Sigmoid colon (tissue), 6 donors: ENCODE measurements at regions not wholly inside any gene's neighbourhood (a gene's known extent, or its start where the extent isn't known, plus 50 kb on each side); places are given as distances from the start of the nearest gene placed in this dataset.

Source experiments
- DNase-seq: peaks from one replicate; pipeline ENCODE4 v3.0.0-alpha.2; 2019
- H3K27ac ChIP-seq, 4 donors: fragments of 200-600 bp; sonication (generic); one replicate each; pipeline ENCODE4 v1.5.1; 2016 to 2019; ENCODE audit warnings: mild to moderate bottlenecking in 1 of 4
- H3K27me3 ChIP-seq, 3 donors: fragments of 200-600 bp; sonication (generic); one replicate each; pipeline ENCODE4 v1.5.1; 2019; ENCODE audit warnings: mild to moderate bottlenecking in 1 of 3
- H3K36me3 ChIP-seq, 4 donors: fragments of 200-600 bp; sonication (generic); one replicate each; pipeline ENCODE4 v1.5.1; 2016 to 2019
- H3K4me1 ChIP-seq, 4 donors: fragments of 200-600 bp; sonication (generic); one replicate each; pipeline ENCODE4 v1.5.1; 2017 to 2019
- H3K4me3 ChIP-seq, 4 donors: fragments of 200-600 bp; sonication (generic); one replicate each; pipeline ENCODE4 v1.5.1; 2017 to 2019; ENCODE audit warnings: mild to moderate bottlenecking in 2 of 4, moderate library complexity in 1 of 4
- H3K9me3 ChIP-seq, 4 donors: fragments of 200-600 bp in 3 of 4; sonication (generic) in 3 of 4; one replicate each; pipeline versions ENCODE4 v1.5.1 to v1.6.1; 2013 to 2019
- EP300 ChIP-seq, 4 donors: sonication (generic); formaldehyde crosslinking; IDR thresholded peaks; one replicate each; pipeline ENCODE4 v1.6.1; 2017; ENCODE audit warnings: antibody characterized with exemption in 4 of 4
- POLR2A ChIP-seq, 2 donors: fragments of 450-650 bp; IDR thresholded peaks; one replicate each; pipeline ENCODE4 v1.6.1; 2016; ENCODE audit warnings: antibody characterized with exemption in 2 of 2, mild to moderate bottlenecking in 2 of 2, moderate library complexity in 2 of 2
- POLR2AphosphoS5 ChIP-seq, 4 donors: sonication (generic); formaldehyde crosslinking; IDR thresholded peaks; one replicate each; pipeline ENCODE4 v1.6.1; 2017; ENCODE audit warnings: antibody characterized with exemption in 4 of 4
- WGBS, 2 donors: extraction: QIAGEN DNeasy Blood & Tissue Kit; methylation state at CpG; one replicate each; pipeline ENCODE4 v1.1.7; 2013; 5-methylcytosine and 5-hydroxymethylcytosine counted together
- intact Hi-C: fragments of 100-400 bp; cut with DNase I; formaldehyde crosslinking; loops from one replicate; pipeline ENCODE4 v1.15.1; 2023
- TF ChIP-seq, protein P1 (sequence below), 4 experiments: fragments of 450-650 bp in 3 of 4; fragments of 200-600 bp in 1 of 4; IDR thresholded peaks; one replicate each; pipeline ENCODE4 v1.5.1; 2016 to 2019; ENCODE audit warnings: antibody characterized with exemption in 4 of 4, mild to moderate bottlenecking in 3 of 4, moderate library complexity in 2 of 4
- donor health status: healthy with polysubstance abuse.
- donor health status: healthy.

DNA sequence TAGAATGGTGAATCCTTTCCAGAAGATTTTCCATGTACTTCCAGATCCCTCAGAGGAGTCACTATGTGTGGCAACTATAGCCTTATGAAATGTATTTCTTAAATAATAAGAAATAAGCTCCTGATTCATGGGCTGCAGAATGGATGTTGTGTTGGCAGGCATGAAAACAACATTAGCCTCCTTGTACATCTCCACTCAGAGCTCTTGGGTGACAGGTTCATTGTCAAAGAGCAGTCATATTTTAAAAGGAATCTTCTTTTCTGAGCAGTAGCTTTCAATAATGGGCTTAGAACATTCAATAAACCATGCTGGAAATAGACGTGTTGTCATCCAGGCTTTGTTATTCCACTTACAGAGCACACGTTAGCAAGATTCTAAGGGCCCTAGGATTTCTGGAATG is 96.6 kb downstream of the CDC7 start:
- H3K4me1 ChIP-seq = peaks cover 0 to 39% (median 17%) of the 10 kb centered on the region in 4 donors
- no peak overlapping the region for H3K4me3 ChIP-seq
- no peak for DNase-seq
- H3K9me3 ChIP-seq = no peaks in the 10 kb centered on the region
- no peak overlapping the region for H3K27ac ChIP-seq
- no peak for TF ChIP-seq POLR2AphosphoS5 (IDR thresholded peaks at IDR 0.05)
- TF ChIP-seq POLR2A (IDR thresholded peaks at IDR 0.05) = no peak
- TF ChIP-seq, protein P1, sequence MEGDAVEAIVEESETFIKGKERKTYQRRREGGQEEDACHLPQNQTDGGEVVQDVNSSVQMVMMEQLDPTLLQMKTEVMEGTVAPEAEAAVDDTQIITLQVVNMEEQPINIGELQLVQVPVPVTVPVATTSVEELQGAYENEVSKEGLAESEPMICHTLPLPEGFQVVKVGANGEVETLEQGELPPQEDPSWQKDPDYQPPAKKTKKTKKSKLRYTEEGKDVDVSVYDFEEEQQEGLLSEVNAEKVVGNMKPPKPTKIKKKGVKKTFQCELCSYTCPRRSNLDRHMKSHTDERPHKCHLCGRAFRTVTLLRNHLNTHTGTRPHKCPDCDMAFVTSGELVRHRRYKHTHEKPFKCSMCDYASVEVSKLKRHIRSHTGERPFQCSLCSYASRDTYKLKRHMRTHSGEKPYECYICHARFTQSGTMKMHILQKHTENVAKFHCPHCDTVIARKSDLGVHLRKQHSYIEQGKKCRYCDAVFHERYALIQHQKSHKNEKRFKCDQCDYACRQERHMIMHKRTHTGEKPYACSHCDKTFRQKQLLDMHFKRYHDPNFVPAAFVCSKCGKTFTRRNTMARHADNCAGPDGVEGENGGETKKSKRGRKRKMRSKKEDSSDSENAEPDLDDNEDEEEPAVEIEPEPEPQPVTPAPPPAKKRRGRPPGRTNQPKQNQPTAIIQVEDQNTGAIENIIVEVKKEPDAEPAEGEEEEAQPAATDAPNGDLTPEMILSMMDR (IDR thresholded peaks at IDR 0.05) = no peak
- no peak for TF ChIP-seq EP300 (IDR thresholded peaks at IDR 0.05)
- WGBS, 2 donors = 93 to 94% methylated on average over 2 of the region's 2 CpGs
- intact Hi-C loops = no loop called here
- no peaks in the 10 kb centered on the region for H3K27me3 ChIP-seq
- no peaks in the 10 kb centered on the region for H3K36me3 ChIP-seq

DNA sequence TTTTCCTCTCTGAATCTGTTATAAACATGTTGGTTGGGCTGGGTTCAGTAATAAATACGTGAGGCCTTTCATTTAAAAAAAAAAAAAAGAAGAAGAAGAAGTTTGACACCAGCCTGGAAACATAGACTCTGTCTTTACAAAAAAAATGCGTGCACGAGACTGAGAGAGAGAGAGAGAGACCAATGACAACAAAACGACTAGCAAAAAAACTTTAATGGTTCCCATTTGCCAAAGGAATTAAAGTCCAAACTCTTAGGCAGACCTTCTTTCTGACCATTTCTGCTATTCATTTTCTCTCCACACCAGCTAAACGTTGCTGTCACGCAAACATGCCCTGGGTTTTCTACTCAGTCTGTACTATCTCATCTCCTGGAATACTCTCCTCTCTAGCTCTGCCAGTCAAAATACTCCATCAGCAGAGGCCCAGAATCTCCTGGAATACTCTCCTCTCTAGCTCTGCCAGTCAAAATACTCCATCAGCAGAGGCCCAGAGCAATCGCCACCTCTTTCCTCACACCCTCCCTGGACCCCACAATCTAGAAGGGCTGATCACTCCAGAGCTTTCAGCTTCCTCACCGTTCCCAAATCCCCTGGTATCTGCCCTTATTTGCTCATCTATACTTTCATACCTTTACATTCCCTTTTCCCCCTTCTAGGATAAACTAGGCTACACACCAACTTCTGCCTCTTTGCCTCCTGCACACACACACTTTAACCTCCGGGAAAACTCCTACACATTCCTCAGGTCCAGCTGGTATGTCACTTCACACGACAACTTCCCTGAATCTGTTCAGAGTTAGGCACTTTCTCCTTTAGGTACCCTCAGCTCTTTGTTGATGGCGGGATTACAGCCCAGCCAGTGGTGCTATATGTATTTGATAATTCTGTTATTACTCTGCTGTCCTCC is 100.0 kb downstream of the CDC7 start:
- Histone ChIP-seq H3K9me3 (no peaks in the 10 kb centered on the region), H3K4me1 (peaks cover 0 to 28% (median 12%) of the 10 kb centered on the region in 4 donors), H3K27me3 (no peaks in the 10 kb centered on the region), H3K36me3 (no peaks in the 10 kb centered on the region), H3K27ac (peak overlapping the region in 3 of 4 donors; percentile 38 to 67 (median 66)), H3K4me3 (no peak overlapping the region)
- TF ChIP-seq POLR2AphosphoS5 (IDR thresholded peaks at IDR 0.05) = peak in 1 of 4 donors; percentile 21
- no peak for TF ChIP-seq POLR2A (IDR thresholded peaks at IDR 0.05)
- DNase-seq = no peak
- intact Hi-C loops = no loop called here
- 66 to 80% methylated on average over 11 of the region's 11 CpGs for WGBS, 2 donors

DNA sequence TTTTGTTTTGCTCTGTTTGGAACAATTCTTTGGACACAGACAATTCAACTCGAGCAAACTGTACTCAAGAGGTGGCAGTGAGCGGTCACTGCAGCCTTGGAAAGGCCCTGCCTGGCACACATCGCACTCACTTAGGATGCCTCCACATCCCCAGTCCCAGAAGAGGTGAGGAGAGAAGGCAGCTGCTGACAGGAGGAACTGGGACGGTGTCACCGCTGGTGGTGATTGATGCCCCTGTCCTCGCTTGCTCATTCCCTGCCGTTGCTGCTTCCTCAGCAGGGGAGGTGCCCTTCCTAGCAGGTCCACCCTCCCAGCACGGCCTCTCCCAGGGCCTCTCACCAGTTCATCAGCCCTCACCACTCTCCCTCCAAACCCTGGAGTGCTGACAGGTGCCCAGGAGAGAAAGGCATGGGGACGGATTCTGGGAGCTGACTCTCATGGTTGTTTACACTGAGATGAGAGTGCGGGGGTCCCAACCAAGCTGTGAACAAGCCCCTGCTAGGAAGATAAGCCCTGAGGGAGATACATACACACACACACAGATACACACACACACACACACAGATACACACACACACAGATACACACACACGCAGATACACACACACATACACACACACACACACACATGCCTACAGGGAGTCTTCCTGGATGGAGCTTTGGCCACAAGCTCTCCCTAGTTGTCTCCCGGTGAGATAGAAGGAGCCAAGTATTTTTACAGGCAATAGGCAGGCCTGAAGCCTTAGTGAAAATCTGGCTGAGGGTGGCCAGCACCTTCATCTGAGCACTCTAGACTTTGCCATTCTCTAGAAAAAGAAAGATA is 101.1 kb downstream of the CDC7 start:
- no peak for TF ChIP-seq POLR2A (IDR thresholded peaks at IDR 0.05)
- TF ChIP-seq POLR2AphosphoS5 (IDR thresholded peaks at IDR 0.05) = no peak
- TF ChIP-seq, protein P1 (IDR thresholded peaks at IDR 0.05) = no peak
- no peak for TF ChIP-seq EP300 (IDR thresholded peaks at IDR 0.05)
- 83 to 92% methylated on average over 12 of the region's 12 CpGs for WGBS, 2 donors
- intact Hi-C loops = no loop called here
- DNase-seq = no peak
- H3K36me3 ChIP-seq = no peaks in the 10 kb centered on the region
- no peaks in the 10 kb centered on the region for H3K9me3 ChIP-seq
- H3K4me1 ChIP-seq = peaks cover 0 to 28% (median 12%) of the 10 kb centered on the region in 4 donors
- no peak overlapping the region for H3K4me3 ChIP-seq
- H3K27ac ChIP-seq = peak overlapping the region in 3 of 4 donors; percentile 10 to 67 (median 66)
- no peaks in the 10 kb centered on the region for H3K27me3 ChIP-seq

DNA sequence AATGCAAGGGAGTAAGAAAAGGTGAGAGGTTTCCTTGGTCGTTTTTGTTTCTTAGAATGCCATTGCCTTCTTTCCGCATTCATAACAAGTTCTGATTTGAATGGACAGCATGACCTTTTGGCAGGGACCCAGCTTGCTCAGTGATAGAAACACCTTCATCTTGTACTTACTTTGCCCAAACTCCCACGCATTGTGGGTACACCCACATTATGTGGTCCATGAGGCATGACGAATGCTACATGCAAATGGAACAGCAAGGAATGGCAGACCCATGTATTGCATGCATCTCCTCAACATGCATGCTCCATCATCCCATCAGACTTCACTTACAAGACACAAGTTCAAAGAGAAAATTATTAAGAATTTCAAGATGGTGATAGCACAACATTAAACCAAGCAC is 102.8 kb downstream of the CDC7 start:
- H3K36me3 ChIP-seq = no peaks in the 10 kb centered on the region
- no peaks in the 10 kb centered on the region for H3K9me3 ChIP-seq
- peaks cover 0 to 28% (median 12%) of the 10 kb centered on the region in 4 donors for H3K4me1 ChIP-seq
- H3K27me3 ChIP-seq = no peaks in the 10 kb centered on the region
- no peak overlapping the region for H3K27ac ChIP-seq
- H3K4me3 ChIP-seq = no peak overlapping the region
- intact Hi-C loops = no loop called here
- WGBS, 2 donors = 89 to 92% methylated on average over 4 of the region's 4 CpGs
- no peak for DNase-seq
- no peak for TF ChIP-seq POLR2A (IDR thresholded peaks at IDR 0.05)
- TF ChIP-seq, protein P1 (IDR thresholded peaks at IDR 0.05) = no peak
- no peak for TF ChIP-seq EP300 (IDR thresholded peaks at IDR 0.05)
- TF ChIP-seq POLR2AphosphoS5 (IDR thresholded peaks at IDR 0.05) = no peak

DNA sequence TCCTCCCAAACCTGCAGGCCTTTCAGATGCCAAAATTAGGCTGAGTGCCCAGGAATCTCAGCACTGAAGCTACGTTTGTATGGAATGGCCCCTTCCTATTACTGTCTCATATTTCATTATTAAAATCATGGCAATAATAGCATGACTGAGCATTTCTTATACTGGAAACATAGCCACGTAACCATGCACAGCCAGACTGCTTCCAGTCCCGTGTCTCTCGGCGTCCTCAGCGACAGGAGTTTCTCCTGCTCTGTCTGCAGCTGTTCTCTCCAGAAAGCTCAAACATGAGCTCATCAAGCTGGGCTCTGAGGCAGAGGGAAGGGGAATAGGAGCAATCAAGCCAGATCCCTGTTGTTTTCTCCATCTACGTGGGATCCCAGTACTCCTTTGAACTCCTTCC is 104.0 kb downstream of the CDC7 start:
- intact Hi-C loops = no loop called here
- H3K9me3 ChIP-seq = no peaks in the 10 kb centered on the region
- H3K4me1 ChIP-seq = peaks cover 0 to 37% (median 16%) of the 10 kb centered on the region in 4 donors
- 82 to 86% methylated on average over 7 of the region's 7 CpGs for WGBS, 2 donors
- no peaks in the 10 kb centered on the region for H3K27me3 ChIP-seq
- H3K27ac ChIP-seq = peak overlapping the region; percentile 19 to 72 (median 38)
- H3K36me3 ChIP-seq = no peaks in the 10 kb centered on the region
- peak; percentile 77 for DNase-seq
- TF ChIP-seq, protein P1 (IDR thresholded peaks at IDR 0.05) = no peak
- TF ChIP-seq EP300 (IDR thresholded peaks at IDR 0.05) (no peak), POLR2A (IDR thresholded peaks at IDR 0.05) (no peak), POLR2AphosphoS5 (IDR thresholded peaks at IDR 0.05) (peak in 1 of 4 donors; percentile 34)
- H3K4me3 ChIP-seq = no peak overlapping the region
